GM23338 (cell line): ENCODE measurements at regions not wholly inside any gene's neighbourhood (a gene's known extent, or its start where the extent isn't known, plus 50 kb on each side); places are given as distances from the start of the nearest gene placed in this dataset.

Experiments
- ATAC-seq: fragments of 200-7000 bp; cut with Tn5 transposase; 3 replicates; pipeline ENCODE4 v1.9.1; 2020
- DNase-seq: peaks from one replicate; pipeline ENCODE4 v3.0.0-alpha.2; 2015; ENCODE audit warnings: low spot score
- H2AFZ ChIP-seq: fragments of 200-600 bp; sonication (generic); 2 replicates; pipeline ENCODE4 v1.8.0; 2016; ENCODE audit warnings: antibody characterized with exemption, mild to moderate bottlenecking, moderate library complexity
- H3F3A ChIP-seq: fragments of 200-600 bp; sonication (generic); replicated peaks from 2 replicates; pipeline ENCODE4 v1.8.0; 2017; ENCODE audit warnings: antibody characterized with exemption, mixed run types, low read depth
- H3K27ac ChIP-seq: fragments of 200-600 bp; sonication (generic); 2 replicates; pipeline ENCODE4 v1.6.1; 2016; ENCODE audit warnings: low read depth
- H3K27me3 ChIP-seq: fragments of 200-600 bp; sonication (generic); 2 replicates; pipeline ENCODE4 v1.8.0; 2016; ENCODE audit warnings: mild to moderate bottlenecking, mixed run types, moderate library complexity; ENCODE audit not compliant: insufficient read depth
- H3K36me3 ChIP-seq: fragments of 200-600 bp; sonication (generic); 2 replicates; pipeline ENCODE4 v1.8.0; 2016; ENCODE audit warnings: mild to moderate bottlenecking; ENCODE audit not compliant: insufficient read depth
- H3K4me1 ChIP-seq: fragments of 200-600 bp; sonication (generic); 2 replicates; pipeline ENCODE4 v1.8.0; 2016; ENCODE audit warnings: mild to moderate bottlenecking, moderate library complexity; ENCODE audit not compliant: insufficient read depth
- H3K4me2 ChIP-seq: fragments of 200-600 bp; sonication (generic); 2 replicates; pipeline ENCODE4 v1.7.1; 2017; ENCODE audit warnings: mixed run types
- H3K4me3 ChIP-seq: fragments of 200-600 bp; sonication (generic); 2 replicates; pipeline ENCODE4 v1.6.1; 2016; ENCODE audit warnings: mixed run types
- H3K79me2 ChIP-seq: fragments of 200-600 bp; sonication (generic); replicated peaks from 2 replicates; pipeline ENCODE4 v1.8.0; 2017; ENCODE audit warnings: mild to moderate bottlenecking; ENCODE audit not compliant: insufficient read depth
- H3K9me2 ChIP-seq: fragments of 200-600 bp; sonication (generic); 2 replicates; pipeline ENCODE4 v1.8.0; 2017; ENCODE audit not compliant: insufficient read depth
- H4K20me1 ChIP-seq: fragments of 200-600 bp; sonication (generic); replicated peaks from 2 replicates; pipeline ENCODE4 v1.8.0; 2017; ENCODE audit warnings: mild to moderate bottlenecking; ENCODE audit not compliant: insufficient read depth
- H3K27ac Mint-ChIP-seq: 2 replicates; pipeline ENCODE4 v1.8.0; 2020; ENCODE audit warnings: inconsistent platforms, mild to moderate bottlenecking, moderate library complexity, mixed read lengths
- H3K27me3 Mint-ChIP-seq: 3 replicates; pipeline ENCODE4 v1.8.0; 2022; ENCODE audit warnings: low read depth, mild to moderate bottlenecking, moderate library complexity, mixed read lengths, inconsistent platforms; ENCODE audit not compliant: insufficient read depth, poor library complexity
- H3K36me3 Mint-ChIP-seq: 3 replicates; pipeline ENCODE4 v1.8.0; 2021; ENCODE audit warnings: low read depth, mild to moderate bottlenecking, inconsistent platforms, moderate library complexity, mixed read lengths
- H3K4me1 Mint-ChIP-seq: 3 replicates; pipeline ENCODE4 v1.8.0; 2020; ENCODE audit warnings: mild to moderate bottlenecking, inconsistent platforms, mixed read lengths
- H3K4me3 Mint-ChIP-seq: 3 replicates; pipeline ENCODE4 v1.8.0; 2021; ENCODE audit warnings: moderate library complexity, mild to moderate bottlenecking, inconsistent platforms, mixed read lengths
- H3K9me3 Mint-ChIP-seq: 3 replicates; pipeline ENCODE4 v1.8.0; 2020; ENCODE audit warnings: moderate library complexity, mild to moderate bottlenecking, inconsistent platforms, mixed read lengths
- CREB1 ChIP-seq: fragments of 250-450 bp; sonication (Bioruptor Pico); IDR thresholded peaks from 2 replicates; pipeline ENCODE4 v1.5.0; 2020; ENCODE audit warnings: low read depth, mild to moderate bottlenecking, moderate library complexity
- CTCF ChIP-seq, 2 experiments: fragments of 200-600 bp in 1 of 2; sonication (generic) in 1 of 2; conservative IDR thresholded peaks; 2 replicates each; pipeline versions ENCODE4 v1.5.1 to v1.6.1; 2016 to 2017; ENCODE audit warnings: antibody characterized with exemption in 2 of 2, low read depth in 2 of 2, mild to moderate bottlenecking in 2 of 2, moderate library complexity in 1 of 2
- ETS1 ChIP-seq: IDR thresholded peaks from 2 replicates; pipeline ENCODE4 v1.6.1; 2016; ENCODE audit warnings: antibody characterized with exemption
- EZH2 ChIP-seq: fragments of 200-600 bp; sonication (generic); IDR thresholded peaks from one replicate; pipeline ENCODE4 v1.8.0; 2017; ENCODE audit warnings: antibody characterized with exemption, mild to moderate bottlenecking, low read depth; ENCODE audit not compliant: unreplicated experiment
- EZH2phosphoT487 ChIP-seq: fragments of 200-600 bp; sonication (generic); IDR thresholded peaks from one replicate; pipeline ENCODE4 v1.8.1; 2018; ENCODE audit warnings: antibody characterized with exemption; ENCODE audit not compliant: unreplicated experiment
- NANOG ChIP-seq: IDR thresholded peaks from 2 replicates; pipeline ENCODE4 v1.6.1; 2016; ENCODE audit warnings: antibody characterized with exemption, borderline replicate concordance
- POLR2AphosphoS5 ChIP-seq: IDR thresholded peaks from 2 replicates; pipeline ENCODE4 v1.6.1; 2016; ENCODE audit warnings: antibody characterized with exemption, low read depth
- REST ChIP-seq: IDR thresholded peaks from one replicate; pipeline ENCODE4 v1.6.1; 2018; ENCODE audit warnings: antibody characterized with exemption; ENCODE audit not compliant: unreplicated experiment
- STAT1 ChIP-seq: IDR thresholded peaks from one replicate; pipeline ENCODE4 v1.6.1; 2016; ENCODE audit warnings: antibody characterized with exemption; ENCODE audit not compliant: unreplicated experiment
- ZNF114 ChIP-seq: fragments of 250-450 bp; sonication (Bioruptor Pico); IDR thresholded peaks from 2 replicates; pipeline ENCODE4 v1.5.0; 2020; ENCODE audit warnings: mild to moderate bottlenecking, moderate library complexity
- ZNF331 ChIP-seq: fragments of 250-450 bp; sonication (Bioruptor Pico); IDR thresholded peaks from 2 replicates; pipeline ENCODE4 v1.5.0; 2020; ENCODE audit warnings: low read depth, mild to moderate bottlenecking, moderate library complexity

- Histone ChIP-seq H3K27me3 (no peaks in the 10 kb centered on the region), H3K4me2 (no peak overlapping the region), H3K27ac (no peak overlapping the region), H3K79me2 (no peaks in the 10 kb centered on the region), H4K20me1 (no peaks in the 10 kb centered on the region), H3K9me2 (peaks cover 12% of the 10 kb centered on the region), H3K36me3 (no peaks in the 10 kb centered on the region), H2AFZ (no peak overlapping the region), H3K4me1 (no peaks in the 10 kb centered on the region), H3K4me3 (no peak overlapping the region), H3F3A (no peaks in the 10 kb centered on the region)
- ATAC-seq (no peak), DNase-seq (no peak)
- no peaks in the 10 kb centered on the region for H3K36me3 Mint-ChIP-seq
- H3K27ac Mint-ChIP-seq = no peak overlapping the region
- peaks cover 5% of the 10 kb centered on the region; the same call in 2 of the 3 replicates for H3K9me3 Mint-ChIP-seq
- H3K27me3 Mint-ChIP-seq = peaks cover under 1% of the 10 kb centered on the region
- TF ChIP-seq ETS1 (no peak), CREB1 (CRISPR knock-in tag) (no peak), ZNF331 (CRISPR knock-in tag) (no peak), EZH2 (no peak), REST (no peak)
- no peaks in the 10 kb centered on the region for H3K4me1 Mint-ChIP-seq
- no peak overlapping the region for H3K4me3 Mint-ChIP-seq
Measured at GRCh38 chr20:4320291-4320690, 71.2 kb upstream of the ADRA1D start.

GRCh38 chr20:4318891-4319290, 69.8 kb upstream of the ADRA1D start:
- Mint-ChIP-seq H3K4me1 (no peaks in the 10 kb centered on the region), H3K27ac (no peak overlapping the region), H3K36me3 (no peaks in the 10 kb centered on the region), H3K27me3 (no peaks in the 10 kb centered on the region), H3K9me3 (peaks cover 5% of the 10 kb centered on the region; the same call in 2 of the 3 replicates), H3K4me3 (no peak overlapping the region)
- H3K36me3 ChIP-seq = no peaks in the 10 kb centered on the region
- H3K4me1 ChIP-seq = no peaks in the 10 kb centered on the region
- no peak overlapping the region for H2AFZ ChIP-seq
- ATAC-seq = no peak
- no peak overlapping the region for H3K4me3 ChIP-seq
- no peak for DNase-seq
- H3F3A ChIP-seq = no peaks in the 10 kb centered on the region
- H3K4me2 ChIP-seq = no peak overlapping the region
- no peak overlapping the region for H3K27ac ChIP-seq
- no peaks in the 10 kb centered on the region for H3K27me3 ChIP-seq
- H3K79me2 ChIP-seq = no peaks in the 10 kb centered on the region
- H3K9me2 ChIP-seq = peaks cover 12% of the 10 kb centered on the region
- H4K20me1 ChIP-seq = no peaks in the 10 kb centered on the region
- TF ChIP-seq EZH2phosphoT487 (no peak), ETS1 (no peak), CTCF (conservative IDR thresholded peaks at IDR 0.05; ENCODE audit: low read depth in 2 of 2) (no peak), REST (no peak), ZNF114 (CRISPR knock-in tag) (no peak), NANOG (no peak), ZNF331 (CRISPR knock-in tag) (no peak), STAT1 (no peak), POLR2AphosphoS5 (no peak)
